Activated naive CD4-positive, alpha-beta T cell treated with anti-CD3 and anti-CD28 coated beads for 36 hours (primary cell): ENCODE measurements at regions not wholly inside any gene's neighbourhood (a gene's known extent, or its start where the extent isn't known, plus 50 kb on each side); places are given as distances from the start of the nearest gene placed in this dataset.
"Not testable (repeated sequence)": the region's sequence is repeated elsewhere in the genome, so short reads cannot be mapped to it uniquely, and the experiment has no call there.

Source experiments
- CTCF ChIA-PET: fragments of 350-600 bp; sonication (Branson Sonifier 250); formaldehyde crosslinking; loops from one replicate; lab custom pipeline; 2021; ENCODE audit warnings: antibody characterized with exemption; lab: Charles Lee
- DNase-seq: peaks from one replicate; pipeline ENCODE4 v3.0.0-alpha.2; 2020
- H3K27ac Mint-ChIP-seq: one replicate; pipeline ENCODE4 v1.8.0; 2021; ENCODE audit warnings: mild to moderate bottlenecking, mixed read lengths
- H3K27me3 Mint-ChIP-seq: one replicate; pipeline ENCODE4 v1.8.0; 2021; ENCODE audit warnings: low read depth, mixed read lengths
- H3K36me3 Mint-ChIP-seq: one replicate; pipeline ENCODE4 v1.8.0; 2021; ENCODE audit warnings: low read depth, mixed read lengths
- H3K4me1 Mint-ChIP-seq: one replicate; pipeline ENCODE4 v1.8.0; 2021; ENCODE audit warnings: low read depth, mixed read lengths
- H3K4me3 Mint-ChIP-seq: one replicate; pipeline ENCODE4 v1.8.0; 2021; ENCODE audit warnings: mild to moderate bottlenecking, moderate library complexity, mixed read lengths
- H3K9me3 Mint-ChIP-seq: one replicate; pipeline ENCODE4 v1.8.0; 2021; ENCODE audit warnings: mixed read lengths
- intact Hi-C: fragments of 100-400 bp; cut with micrococcal nuclease; formaldehyde crosslinking; loops from one replicate; pipeline ENCODE4 v1.15.1; 2023

DNA sequence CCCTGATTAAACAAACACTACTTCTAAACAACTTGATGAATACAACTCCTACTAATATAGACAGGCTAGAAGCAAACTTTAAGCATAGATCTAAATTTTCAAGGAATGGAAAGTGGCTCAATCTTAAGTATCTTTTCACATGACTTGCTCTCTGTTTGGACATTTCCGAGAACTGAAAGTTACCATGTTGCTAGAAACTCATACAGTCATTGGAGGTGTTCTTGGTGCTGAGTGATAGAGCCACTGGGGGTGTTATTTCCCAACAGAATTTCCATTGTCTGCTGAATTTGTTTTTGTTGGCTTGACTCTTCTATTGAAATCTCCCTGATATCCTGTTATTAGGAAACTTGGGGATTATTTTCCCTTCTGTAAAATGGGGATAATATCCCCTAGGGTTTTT lies 264.5 kb upstream of the RASGRP1 start:
- CTCF ChIA-PET, result interaction anchor here (0.6 kb wide), 1 partner anchor 895 kb away, joined by 3 read pairs; no protein-coding TSS in a partner anchor
- no peaks in the 10 kb centered on the region for H3K36me3 Mint-ChIP-seq
- intact Hi-C loops, result no loop called here
- H3K4me1 Mint-ChIP-seq, result no peaks in the 10 kb centered on the region
- peaks cover 4% of the 10 kb centered on the region for H3K9me3 Mint-ChIP-seq
- peaks cover 24% of the 10 kb centered on the region for H3K27me3 Mint-ChIP-seq
- H3K4me3 Mint-ChIP-seq, result no peak overlapping the region
- no peak for DNase-seq
- H3K27ac Mint-ChIP-seq, result no peak overlapping the region

DNA sequence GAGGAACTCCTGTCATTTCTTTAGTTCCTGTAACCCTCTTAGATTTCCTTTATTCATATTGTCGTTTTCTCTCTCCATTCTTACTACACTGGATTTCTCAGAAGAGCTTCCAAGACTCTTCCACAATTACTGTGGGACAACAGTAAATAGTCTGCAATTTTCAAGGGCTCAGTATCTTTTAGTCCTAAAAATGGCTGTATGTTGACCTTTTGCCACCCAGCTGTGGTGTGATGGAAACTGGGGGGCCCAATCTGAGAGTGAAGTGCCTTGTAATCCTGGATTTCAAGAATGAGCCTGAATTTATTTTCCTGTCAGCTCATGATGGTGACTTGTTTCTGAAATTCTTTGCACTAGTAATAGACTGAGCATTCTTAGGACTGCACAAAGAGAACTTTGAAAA lies 277.6 kb upstream of the RASGRP1 start:
- peaks cover 23% of the 10 kb centered on the region for H3K27me3 Mint-ChIP-seq
- H3K4me3 Mint-ChIP-seq, result no peak overlapping the region
- intact Hi-C loops, result no loop called here
- no peaks in the 10 kb centered on the region for H3K36me3 Mint-ChIP-seq
- H3K4me1 Mint-ChIP-seq, result no peaks in the 10 kb centered on the region
- DNase-seq, result no peak
- CTCF ChIA-PET, result no interaction called here
- H3K27ac Mint-ChIP-seq, result no peak overlapping the region
- no peaks in the 10 kb centered on the region for H3K9me3 Mint-ChIP-seq

DNA sequence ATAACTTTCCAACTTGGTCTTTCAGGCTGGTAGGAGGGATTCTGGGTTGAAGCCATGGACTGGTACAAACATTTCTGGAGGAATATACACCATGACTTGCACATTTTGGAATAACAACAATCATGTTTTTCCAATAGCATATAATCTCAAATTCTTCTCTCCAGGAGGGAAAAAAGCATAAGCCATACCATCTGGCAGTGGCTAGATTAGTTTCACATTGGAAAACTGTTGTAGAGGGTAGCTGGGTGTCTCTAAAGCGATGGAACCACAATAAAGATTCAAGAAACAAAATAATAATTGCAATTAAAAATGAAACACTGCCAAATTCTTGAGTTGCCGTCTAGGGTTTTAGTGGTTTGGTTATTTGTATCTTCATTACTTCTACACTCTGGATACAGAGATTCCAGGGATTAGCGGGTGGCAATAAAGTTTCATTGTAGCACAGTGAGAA lies 278.5 kb upstream of the RASGRP1 start:
- no peak for DNase-seq
- no peak overlapping the region for H3K4me3 Mint-ChIP-seq
- no peaks in the 10 kb centered on the region for H3K36me3 Mint-ChIP-seq
- H3K27ac Mint-ChIP-seq, result no peak overlapping the region
- CTCF ChIA-PET, result no interaction called here
- no peaks in the 10 kb centered on the region for H3K4me1 Mint-ChIP-seq
- no peaks in the 10 kb centered on the region for H3K9me3 Mint-ChIP-seq
- H3K27me3 Mint-ChIP-seq, result peaks cover 20% of the 10 kb centered on the region
- intact Hi-C loops, result no loop called here

DNA sequence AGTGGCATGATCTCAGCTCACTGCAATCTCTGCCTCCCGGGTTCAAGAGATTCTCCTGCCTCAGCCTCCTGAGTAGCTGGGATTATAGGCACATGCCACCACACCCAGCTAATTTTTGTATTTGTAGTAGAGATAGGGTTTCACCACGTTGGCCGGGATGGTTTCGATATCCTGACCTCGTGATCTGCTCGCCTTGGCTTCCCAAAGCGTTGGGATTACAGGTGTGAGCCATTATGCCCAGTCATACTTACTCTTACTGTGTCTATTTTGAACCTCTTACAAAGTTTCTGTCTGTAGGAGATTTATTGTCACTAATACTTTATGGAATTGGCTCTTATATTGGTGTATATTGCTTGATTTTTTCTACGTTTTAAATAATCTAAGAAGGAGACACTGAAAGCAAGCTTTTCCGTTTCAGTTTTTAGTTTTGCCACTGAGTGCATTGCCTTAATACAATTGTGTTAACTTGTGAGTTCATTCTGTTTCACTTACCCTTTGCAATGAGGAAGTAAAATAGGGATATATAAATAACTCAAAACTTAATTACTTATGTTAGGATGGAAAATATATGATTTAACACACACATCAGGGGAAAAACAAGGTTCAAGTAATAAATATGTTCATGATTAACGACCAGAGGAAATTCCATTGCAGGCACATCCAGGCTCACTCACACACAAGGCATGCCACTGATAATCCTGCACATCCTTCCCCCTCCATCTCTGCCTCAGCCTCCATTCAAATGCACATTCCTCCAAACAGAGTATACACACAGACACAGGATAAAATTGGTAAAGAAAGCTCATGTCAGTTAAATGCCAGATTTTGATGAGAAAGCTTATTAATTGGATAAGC lies 279.3 kb upstream of the RASGRP1 start:
- no peak for DNase-seq
- Mint-ChIP-seq H3K4me3 (no peak overlapping the region), H3K9me3 (no peaks in the 10 kb centered on the region), H3K27ac (no peak overlapping the region), H3K4me1 (no peaks in the 10 kb centered on the region), H3K36me3 (no peaks in the 10 kb centered on the region), H3K27me3 (peaks cover 20% of the 10 kb centered on the region)
- intact Hi-C loops, result no loop called here
- CTCF ChIA-PET, result interaction anchor here (0.6 kb wide), 1 partner anchor 372 kb away, joined by 3 read pairs; no protein-coding TSS in a partner anchor

DNA sequence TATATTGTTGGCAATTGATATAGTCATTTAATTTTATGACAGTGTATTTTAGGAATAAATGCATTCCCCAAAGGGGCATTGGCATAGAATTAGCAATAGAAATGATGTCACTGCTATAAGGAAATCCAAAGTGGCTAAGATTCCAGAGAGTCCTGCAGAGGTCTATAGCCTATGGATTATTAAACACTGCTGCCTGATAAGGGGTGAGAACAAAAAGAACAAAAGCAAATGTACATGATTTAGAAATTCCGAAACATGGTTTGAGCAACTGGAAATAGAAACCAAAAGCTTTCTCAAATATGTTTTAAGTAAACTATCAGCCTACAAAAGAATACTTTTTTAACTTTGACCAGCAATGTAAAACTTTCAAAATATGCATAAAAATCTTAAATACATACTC lies 280.1 kb upstream of the RASGRP1 start:
- CTCF ChIA-PET, result no interaction called here
- H3K4me3 Mint-ChIP-seq, result no peak overlapping the region
- H3K27me3 Mint-ChIP-seq, result peaks cover 20% of the 10 kb centered on the region
- intact Hi-C loops, result no loop called here
- H3K36me3 Mint-ChIP-seq, result no peaks in the 10 kb centered on the region
- DNase-seq, result no peak
- no peaks in the 10 kb centered on the region for H3K4me1 Mint-ChIP-seq
- no peak overlapping the region for H3K27ac Mint-ChIP-seq
- H3K9me3 Mint-ChIP-seq, result no peaks in the 10 kb centered on the region

DNA sequence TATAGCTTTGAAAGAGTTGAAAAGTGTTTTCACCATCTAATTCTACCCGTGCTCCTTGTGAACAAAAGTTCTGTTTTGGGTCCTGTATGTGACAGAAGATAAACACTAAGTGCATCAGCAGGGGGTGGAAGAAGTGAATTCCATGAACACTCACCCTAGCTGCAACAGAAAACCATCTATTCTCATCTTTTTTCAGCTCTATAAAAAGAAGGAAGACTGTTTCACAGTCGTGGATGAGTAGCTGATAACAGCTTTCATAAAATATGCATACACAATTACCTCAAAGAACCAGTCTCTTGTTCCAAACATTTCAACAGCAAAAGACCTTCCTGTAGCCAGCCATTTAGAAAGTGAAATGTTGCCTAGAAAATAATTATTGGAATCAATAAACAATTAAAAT lies 281.7 kb upstream of the RASGRP1 start:
- H3K4me3 Mint-ChIP-seq, result no peak overlapping the region
- no peaks in the 10 kb centered on the region for H3K36me3 Mint-ChIP-seq
- no peak for DNase-seq
- CTCF ChIA-PET, result no interaction called here
- no peak overlapping the region for H3K27ac Mint-ChIP-seq
- intact Hi-C loops, result no loop called here
- no peaks in the 10 kb centered on the region for H3K4me1 Mint-ChIP-seq
- no peaks in the 10 kb centered on the region for H3K9me3 Mint-ChIP-seq
- peaks cover 16% of the 10 kb centered on the region for H3K27me3 Mint-ChIP-seq

DNA sequence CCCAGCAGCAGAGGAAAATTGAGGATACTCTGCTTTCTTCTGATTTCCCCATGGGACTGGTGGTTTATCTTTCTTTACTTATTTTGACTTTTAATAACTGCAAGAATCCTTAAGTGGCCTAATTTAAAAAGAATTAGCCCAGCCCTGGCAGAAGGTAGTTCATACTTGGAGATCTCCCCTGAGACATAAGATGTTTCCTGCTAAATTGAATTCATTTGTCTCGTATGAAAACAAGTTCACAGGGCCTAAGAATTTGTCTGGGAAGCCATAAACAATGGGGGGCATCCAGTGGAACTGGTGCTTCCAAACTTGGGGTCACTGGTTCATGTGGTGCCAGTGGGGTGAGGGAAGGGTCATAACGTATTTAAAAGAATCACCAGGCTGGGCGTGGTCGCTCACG lies 283.1 kb upstream of the RASGRP1 start:
- H3K36me3 Mint-ChIP-seq, result no peaks in the 10 kb centered on the region
- no peaks in the 10 kb centered on the region for H3K4me1 Mint-ChIP-seq
- CTCF ChIA-PET, result no interaction called here
- H3K4me3 Mint-ChIP-seq, result no peak overlapping the region
- intact Hi-C loops, result no loop called here
- H3K27ac Mint-ChIP-seq, result no peak overlapping the region
- no peaks in the 10 kb centered on the region for H3K9me3 Mint-ChIP-seq
- no peak for DNase-seq
- H3K27me3 Mint-ChIP-seq, result peaks cover 13% of the 10 kb centered on the region

DNA sequence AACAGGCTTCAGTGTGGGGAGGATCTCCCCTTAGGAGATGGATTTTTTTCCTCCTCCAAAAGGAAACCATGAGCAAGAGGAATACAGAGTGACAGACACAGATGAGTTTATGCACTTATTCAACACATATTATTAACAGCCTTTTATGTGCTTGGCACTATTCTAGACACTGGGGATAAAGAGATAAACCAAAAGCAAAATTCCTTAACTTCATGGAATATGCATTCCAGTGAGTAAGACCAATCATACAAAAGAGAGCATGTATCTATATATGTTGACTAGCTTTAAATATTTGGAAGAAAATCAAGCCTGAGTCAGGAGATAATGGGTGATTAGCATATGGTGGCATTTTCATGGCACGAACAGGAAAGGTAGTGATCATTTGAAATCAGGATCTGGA lies 284.4 kb upstream of the RASGRP1 start:
- CTCF ChIA-PET, result interaction anchor here (0.6 kb wide), 1 partner anchor 89 kb away, joined by 4 read pairs; no protein-coding TSS in a partner anchor
- no peak overlapping the region for H3K27ac Mint-ChIP-seq

DNA sequence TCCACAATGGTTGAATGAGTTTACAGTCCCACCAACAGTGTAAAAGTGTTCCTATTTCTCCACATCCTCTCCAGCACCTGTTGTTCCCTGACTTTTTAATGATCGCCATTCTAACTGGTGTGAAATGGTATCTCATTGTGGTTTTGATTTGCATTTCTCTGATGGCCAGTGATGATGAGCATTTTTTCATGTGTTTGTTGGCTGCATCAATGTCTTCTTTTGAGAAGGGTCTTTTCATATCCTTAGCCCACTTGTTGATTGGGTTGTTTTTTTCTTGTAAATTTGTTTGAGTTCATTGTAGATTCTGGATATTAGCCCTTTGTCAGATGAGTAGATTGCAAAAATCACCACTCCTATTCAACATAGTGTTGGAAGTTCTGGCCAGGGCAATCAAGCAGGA lies 287.6 kb upstream of the RASGRP1 start:
- peaks cover 15% of the 10 kb centered on the region for H3K27me3 Mint-ChIP-seq
- H3K27ac Mint-ChIP-seq, intact Hi-C loops, H3K4me3 Mint-ChIP-seq, DNase-seq, H3K36me3 Mint-ChIP-seq, H3K9me3 Mint-ChIP-seq, CTCF ChIA-PET, H3K4me1 Mint-ChIP-seq: not testable (repeated sequence)

More for the DNA sequence above, 284.4 kb upstream of the RASGRP1 start:
- Mint-ChIP-seq H3K4me1 (no peaks in the 10 kb centered on the region), H3K36me3 (no peaks in the 10 kb centered on the region), H3K4me3 (no peak overlapping the region), H3K9me3 (no peaks in the 10 kb centered on the region), H3K27me3 (peaks cover 7% of the 10 kb centered on the region)
- intact Hi-C loops, result no loop called here
- no peak for DNase-seq

DNA sequence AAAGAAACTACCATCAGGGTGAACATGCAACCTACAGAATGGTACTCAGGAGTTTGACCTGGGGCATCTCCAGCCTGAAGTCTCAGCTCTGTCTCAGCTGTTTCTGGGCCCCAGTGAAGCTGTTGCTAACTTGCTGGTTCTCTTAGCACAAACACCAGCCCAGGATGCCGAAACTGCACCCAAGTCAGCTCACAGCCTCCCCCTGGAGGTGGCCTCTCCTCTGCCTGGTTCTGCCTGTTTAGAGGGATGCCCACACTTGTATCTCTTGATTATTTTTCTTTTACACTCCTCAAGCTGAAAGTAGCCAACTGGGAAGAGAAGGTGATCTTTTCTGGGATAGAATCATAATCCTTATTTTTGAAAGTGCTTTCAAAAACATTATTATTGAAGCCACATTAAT lies 289.0 kb upstream of the RASGRP1 start:
- no peak overlapping the region for H3K4me3 Mint-ChIP-seq
- no peak overlapping the region for H3K27ac Mint-ChIP-seq
- peaks cover 17% of the 10 kb centered on the region for H3K27me3 Mint-ChIP-seq
- peak; percentile 42 for DNase-seq
- no peaks in the 10 kb centered on the region for H3K4me1 Mint-ChIP-seq
- no peaks in the 10 kb centered on the region for H3K9me3 Mint-ChIP-seq
- CTCF ChIA-PET, result interaction anchor here (0.9 kb wide), 2 partner anchors 147 to 148 kb away, joined by 3 read pairs; no protein-coding TSS in a partner anchor
- no peaks in the 10 kb centered on the region for H3K36me3 Mint-ChIP-seq
- intact Hi-C loops, result loop anchor here (1.0 kb wide), 1 partner anchor 35 kb away; no protein-coding TSS in a partner anchor

DNA sequence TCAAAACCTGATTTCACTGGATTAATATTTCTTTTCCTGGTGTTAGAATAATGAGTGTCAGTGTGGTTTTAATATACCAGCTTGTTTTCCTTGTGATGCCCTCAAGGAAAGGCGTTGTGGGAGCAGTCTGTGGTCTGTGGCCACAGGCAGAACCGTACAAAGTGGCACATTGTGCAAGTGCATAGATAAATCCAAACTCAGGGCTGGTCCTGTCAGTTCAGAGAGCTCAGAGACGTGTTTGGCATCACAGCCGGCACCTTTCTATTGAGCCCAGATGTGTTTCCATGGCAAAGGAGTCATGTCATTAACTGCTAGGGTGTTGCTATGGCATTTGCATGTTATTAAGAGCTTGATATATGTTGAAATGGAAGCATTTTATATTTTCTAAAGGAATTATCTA lies 289.9 kb upstream of the RASGRP1 start:
- no peak for DNase-seq
- H3K4me3 Mint-ChIP-seq, result no peak overlapping the region
- CTCF ChIA-PET, result no interaction called here
- no peaks in the 10 kb centered on the region for H3K4me1 Mint-ChIP-seq
- H3K36me3 Mint-ChIP-seq, result no peaks in the 10 kb centered on the region
- H3K27me3 Mint-ChIP-seq, result peaks cover 17% of the 10 kb centered on the region
- intact Hi-C loops, result loop anchor here (1.0 kb wide), 1 partner anchor 36 kb away; no protein-coding TSS in a partner anchor
- H3K27ac Mint-ChIP-seq, result no peak overlapping the region
- no peaks in the 10 kb centered on the region for H3K9me3 Mint-ChIP-seq

DNA sequence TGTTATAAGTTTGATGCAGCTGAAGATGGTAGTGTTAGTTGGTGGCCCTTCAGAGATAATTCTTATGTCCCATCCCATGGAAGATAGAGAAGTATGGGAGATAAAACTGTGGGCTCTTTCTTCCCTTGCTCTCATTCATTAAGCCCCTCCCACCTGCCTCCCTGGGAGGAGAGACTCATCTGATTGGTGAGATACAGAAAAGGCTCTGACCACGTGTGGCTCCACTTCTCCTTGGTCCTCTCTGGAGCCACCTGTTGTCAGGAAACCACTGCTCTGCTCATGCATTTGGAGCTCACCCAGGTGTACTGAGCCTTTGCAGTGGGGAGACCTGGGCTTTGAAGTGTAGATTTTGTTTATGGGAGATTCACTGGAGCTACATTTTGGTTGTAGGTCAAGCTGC lies 293.2 kb upstream of the RASGRP1 start:
- Mint-ChIP-seq H3K36me3 (no peaks in the 10 kb centered on the region), H3K4me1 (no peaks in the 10 kb centered on the region), H3K4me3 (no peak overlapping the region), H3K27ac (no peak overlapping the region), H3K9me3 (no peaks in the 10 kb centered on the region), H3K27me3 (peaks cover 19% of the 10 kb centered on the region)
- no peak for DNase-seq
- intact Hi-C loops, result no loop called here
- CTCF ChIA-PET, result no interaction called here

DNA sequence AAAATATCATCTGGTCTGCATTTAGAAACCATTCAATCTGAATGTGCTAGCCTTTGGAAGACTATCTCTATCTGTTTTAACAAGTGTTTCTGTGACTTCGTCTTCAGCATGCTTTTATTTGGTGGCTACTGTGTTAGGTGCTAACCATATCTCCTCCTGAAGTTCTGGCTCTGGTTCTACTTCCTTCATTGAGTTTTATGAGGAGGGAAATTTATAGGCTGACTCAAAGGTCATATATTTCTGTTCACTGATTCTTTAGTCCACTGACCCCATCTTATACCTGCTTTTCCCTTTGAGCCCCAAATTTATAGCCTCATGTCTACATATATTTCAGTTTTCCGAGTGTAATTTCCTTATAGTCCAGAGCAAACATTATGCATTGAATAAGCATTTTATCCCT lies 295.0 kb upstream of the RASGRP1 start:
- no peaks in the 10 kb centered on the region for H3K9me3 Mint-ChIP-seq
- no peaks in the 10 kb centered on the region for H3K36me3 Mint-ChIP-seq
- no peak overlapping the region for H3K4me3 Mint-ChIP-seq
- CTCF ChIA-PET, result no interaction called here
- H3K27me3 Mint-ChIP-seq, result peaks cover 16% of the 10 kb centered on the region
- intact Hi-C loops, result no loop called here
- no peak overlapping the region for H3K27ac Mint-ChIP-seq
- no peaks in the 10 kb centered on the region for H3K4me1 Mint-ChIP-seq
- no peak for DNase-seq
